Neural cell (in vitro differentiated cells): ENCODE measurements at regions not wholly inside any gene's neighbourhood (a gene's known extent, or its start where the extent isn't known, plus 50 kb on each side); places are given as distances from the start of the nearest gene placed in this dataset.

Source experiments
- EP300 ChIP-seq: fragments of 450-650 bp; conservative IDR thresholded peaks from 2 replicates; pipeline ENCODE4 v1.6.1; 2014; ENCODE audit warnings: antibody characterized with exemption, mild to moderate bottlenecking, moderate library complexity; ENCODE audit not compliant: poor library complexity, severe bottlenecking
- POLR2AphosphoS5 ChIP-seq: IDR thresholded peaks from 2 replicates; pipeline ENCODE4 v1.6.1; 2012
- RAD21 ChIP-seq: fragments of 450-650 bp; conservative IDR thresholded peaks from 2 replicates; pipeline ENCODE4 v1.6.1; 2014; ENCODE audit warnings: antibody characterized with exemption, mild to moderate bottlenecking, moderate library complexity
- SMC3 ChIP-seq: fragments of 450-650 bp; conservative IDR thresholded peaks from 2 replicates; pipeline ENCODE4 v1.6.1; 2014; ENCODE audit warnings: antibody characterized with exemption, mild to moderate bottlenecking, moderate library complexity; ENCODE audit not compliant: poor library complexity
- TF ChIP-seq, protein P1 (sequence below): fragments of 450-650 bp; IDR thresholded peaks from 2 replicates; pipeline ENCODE4 v1.5.1; 2014; ENCODE audit warnings: antibody characterized with exemption, mild to moderate bottlenecking, moderate library complexity; ENCODE audit not compliant: poor library complexity, severe bottlenecking
- TF ChIP-seq, protein P2 (sequence below): IDR thresholded peaks from 2 replicates; pipeline ENCODE4 v1.6.1; 2012; ENCODE audit warnings: borderline replicate concordance

DNA sequence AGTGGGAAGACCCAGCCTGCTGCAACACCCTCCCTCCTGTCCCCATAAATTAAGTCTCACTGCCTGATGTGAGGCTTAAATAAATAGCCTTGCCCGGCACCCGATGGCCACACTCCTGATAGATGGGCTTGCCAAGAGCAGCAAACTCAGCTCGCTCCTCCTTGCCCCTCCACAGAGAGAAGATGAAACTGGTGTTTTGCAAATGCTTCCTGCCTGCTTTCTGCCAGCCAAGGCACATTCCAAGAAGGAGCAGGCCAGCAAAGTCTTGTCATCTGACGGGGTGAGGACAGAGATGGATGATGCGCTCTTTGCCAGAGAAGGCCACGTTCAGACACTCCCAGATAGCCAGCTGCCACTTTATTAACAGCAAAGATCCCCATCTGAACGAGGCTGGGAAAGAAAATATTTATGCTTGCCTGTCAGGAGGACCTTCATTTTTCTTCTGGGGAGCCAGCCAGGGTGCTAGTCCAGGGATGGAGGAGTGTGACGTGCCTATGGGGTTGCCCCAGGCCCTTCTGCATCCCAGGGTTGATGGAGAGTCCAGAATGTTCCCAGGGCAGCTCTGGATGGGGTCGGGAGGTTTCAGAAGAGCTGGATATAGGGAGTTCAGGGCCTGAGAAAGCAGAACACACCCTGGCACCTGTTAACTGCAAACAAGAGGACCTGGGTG, 265.4 kb downstream of the FOXD2 start:
- TF ChIP-seq, protein P1, sequence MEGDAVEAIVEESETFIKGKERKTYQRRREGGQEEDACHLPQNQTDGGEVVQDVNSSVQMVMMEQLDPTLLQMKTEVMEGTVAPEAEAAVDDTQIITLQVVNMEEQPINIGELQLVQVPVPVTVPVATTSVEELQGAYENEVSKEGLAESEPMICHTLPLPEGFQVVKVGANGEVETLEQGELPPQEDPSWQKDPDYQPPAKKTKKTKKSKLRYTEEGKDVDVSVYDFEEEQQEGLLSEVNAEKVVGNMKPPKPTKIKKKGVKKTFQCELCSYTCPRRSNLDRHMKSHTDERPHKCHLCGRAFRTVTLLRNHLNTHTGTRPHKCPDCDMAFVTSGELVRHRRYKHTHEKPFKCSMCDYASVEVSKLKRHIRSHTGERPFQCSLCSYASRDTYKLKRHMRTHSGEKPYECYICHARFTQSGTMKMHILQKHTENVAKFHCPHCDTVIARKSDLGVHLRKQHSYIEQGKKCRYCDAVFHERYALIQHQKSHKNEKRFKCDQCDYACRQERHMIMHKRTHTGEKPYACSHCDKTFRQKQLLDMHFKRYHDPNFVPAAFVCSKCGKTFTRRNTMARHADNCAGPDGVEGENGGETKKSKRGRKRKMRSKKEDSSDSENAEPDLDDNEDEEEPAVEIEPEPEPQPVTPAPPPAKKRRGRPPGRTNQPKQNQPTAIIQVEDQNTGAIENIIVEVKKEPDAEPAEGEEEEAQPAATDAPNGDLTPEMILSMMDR, result no peak
- TF ChIP-seq RAD21 (no peak), POLR2AphosphoS5 (no peak), SMC3 (no peak), EP300 (no peak)
- TF ChIP-seq, protein P2, sequence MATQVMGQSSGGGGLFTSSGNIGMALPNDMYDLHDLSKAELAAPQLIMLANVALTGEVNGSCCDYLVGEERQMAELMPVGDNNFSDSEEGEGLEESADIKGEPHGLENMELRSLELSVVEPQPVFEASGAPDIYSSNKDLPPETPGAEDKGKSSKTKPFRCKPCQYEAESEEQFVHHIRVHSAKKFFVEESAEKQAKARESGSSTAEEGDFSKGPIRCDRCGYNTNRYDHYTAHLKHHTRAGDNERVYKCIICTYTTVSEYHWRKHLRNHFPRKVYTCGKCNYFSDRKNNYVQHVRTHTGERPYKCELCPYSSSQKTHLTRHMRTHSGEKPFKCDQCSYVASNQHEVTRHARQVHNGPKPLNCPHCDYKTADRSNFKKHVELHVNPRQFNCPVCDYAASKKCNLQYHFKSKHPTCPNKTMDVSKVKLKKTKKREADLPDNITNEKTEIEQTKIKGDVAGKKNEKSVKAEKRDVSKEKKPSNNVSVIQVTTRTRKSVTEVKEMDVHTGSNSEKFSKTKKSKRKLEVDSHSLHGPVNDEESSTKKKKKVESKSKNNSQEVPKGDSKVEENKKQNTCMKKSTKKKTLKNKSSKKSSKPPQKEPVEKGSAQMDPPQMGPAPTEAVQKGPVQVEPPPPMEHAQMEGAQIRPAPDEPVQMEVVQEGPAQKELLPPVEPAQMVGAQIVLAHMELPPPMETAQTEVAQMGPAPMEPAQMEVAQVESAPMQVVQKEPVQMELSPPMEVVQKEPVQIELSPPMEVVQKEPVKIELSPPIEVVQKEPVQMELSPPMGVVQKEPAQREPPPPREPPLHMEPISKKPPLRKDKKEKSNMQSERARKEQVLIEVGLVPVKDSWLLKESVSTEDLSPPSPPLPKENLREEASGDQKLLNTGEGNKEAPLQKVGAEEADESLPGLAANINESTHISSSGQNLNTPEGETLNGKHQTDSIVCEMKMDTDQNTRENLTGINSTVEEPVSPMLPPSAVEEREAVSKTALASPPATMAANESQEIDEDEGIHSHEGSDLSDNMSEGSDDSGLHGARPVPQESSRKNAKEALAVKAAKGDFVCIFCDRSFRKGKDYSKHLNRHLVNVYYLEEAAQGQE, result no peak
